ENCODE measurements at regions not wholly inside any gene's neighbourhood (a gene's known extent, or its start where the extent isn't known, plus 50 kb on each side); places are given as distances from the start of the nearest gene placed in this dataset.

- H3K27ac ChIP-seq = no peak overlapping the region
- no peak for DNase-seq (ENCODE audit: low spot score)
- TF ChIP-seq CTCF (IDR thresholded peaks at IDR 0.05) = no peak
- no peak overlapping the region for H3K4me3 ChIP-seq
Measured at GRCh38 chr6:24060982-24061754, 64.8 kb upstream of the NRSN1 start.

- Histone ChIP-seq H3K27ac (no peak overlapping the region), H3K4me3 (no peak overlapping the region)
- no peak for DNase-seq (ENCODE audit: low spot score)
- TF ChIP-seq CTCF (IDR thresholded peaks at IDR 0.05) = no peak
Measured at GRCh38 chr6:24064106-24064505, 61.9 kb upstream of the NRSN1 start.

DNA sequence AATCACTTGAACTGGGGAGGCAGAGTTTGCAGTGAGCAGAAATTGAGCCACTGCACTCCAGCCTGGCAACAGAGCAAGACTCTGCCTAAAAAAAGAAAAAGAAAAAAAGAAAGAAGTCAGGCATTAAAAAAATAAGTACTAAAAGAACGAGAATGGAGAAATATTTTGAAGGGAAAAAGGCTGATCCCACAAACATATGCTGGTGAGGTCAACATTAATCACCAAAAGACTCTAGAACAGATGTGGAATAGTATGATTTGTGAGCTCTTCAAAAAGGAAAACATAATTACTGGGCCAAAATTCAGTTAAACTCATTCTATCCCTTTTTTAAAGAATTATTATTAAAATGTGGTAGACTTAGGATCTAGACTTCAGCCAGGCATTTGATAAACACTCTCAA is 61.2 kb upstream of the NRSN1 start:
- DNase-seq (ENCODE audit: low spot score) = no peak
- H3K4me3 ChIP-seq = no peak overlapping the region
- H3K27ac ChIP-seq = no peak overlapping the region
- TF ChIP-seq CTCF (IDR thresholded peaks at IDR 0.05) = no peak

- Histone ChIP-seq H3K27ac (no peak overlapping the region), H3K4me3 (no peak overlapping the region)
- no peak for TF ChIP-seq CTCF (IDR thresholded peaks at IDR 0.05)
- DNase-seq (ENCODE audit: low spot score) = no peak
Measured at GRCh38 chr6:24069526-24069925, 56.5 kb upstream of the NRSN1 start.

DNA sequence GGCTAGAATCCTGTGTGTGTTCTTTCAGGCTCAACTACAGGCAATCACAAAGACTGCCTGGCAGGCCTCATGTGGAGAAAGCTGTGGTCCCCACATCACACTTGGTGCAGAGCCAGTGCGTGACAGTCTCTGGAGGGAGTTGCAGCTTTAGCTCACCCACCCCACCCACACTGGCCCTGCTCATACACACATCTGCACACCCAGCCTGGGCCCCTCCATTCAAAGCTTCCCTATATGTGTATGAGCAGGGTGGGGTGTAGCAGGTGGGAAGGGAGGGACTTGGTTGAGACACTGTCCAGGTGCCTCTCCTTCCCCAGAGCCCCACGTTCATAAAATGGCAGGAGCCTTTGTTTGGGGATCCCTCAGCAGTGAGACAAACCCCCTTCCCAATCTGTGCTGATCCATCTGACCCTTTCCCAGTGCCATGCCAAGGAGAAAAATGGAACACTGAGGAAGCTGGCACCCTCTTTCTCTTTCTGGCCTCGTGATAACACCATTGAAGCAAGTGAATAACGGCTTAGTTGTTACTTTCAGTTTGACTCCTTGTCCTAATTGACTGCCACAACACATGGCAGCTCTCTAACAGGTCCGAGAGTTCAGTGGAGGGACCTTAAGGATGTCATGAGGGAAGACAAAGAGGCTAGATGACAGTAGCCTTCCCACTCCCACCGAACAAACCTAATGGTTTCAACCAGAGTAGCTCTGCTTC is 53.8 kb upstream of the NRSN1 start:
- no peak overlapping the region for H3K27ac ChIP-seq
- DNase-seq (ENCODE audit: low spot score) = no peak
- no peak overlapping the region for H3K4me3 ChIP-seq
- TF ChIP-seq CTCF (IDR thresholded peaks at IDR 0.05) = no peak

GRCh38 chr6:24076011-24076410 is 50.0 kb upstream of the NRSN1 start:
- no peak for DNase-seq (ENCODE audit: low spot score)
- Histone ChIP-seq H3K4me3 (no peak overlapping the region), H3K27ac (no peak overlapping the region)
- no peak for TF ChIP-seq CTCF (IDR thresholded peaks at IDR 0.05)

Data from coronary artery (tissue), 2 donors.